ENCODE measurements at regions not wholly inside any gene's neighbourhood (a gene's known extent, or its start where the extent isn't known, plus 50 kb on each side); places are given as distances from the start of the nearest gene placed in this dataset.
"Not testable (repeated sequence)": the region's sequence is repeated elsewhere in the genome, so short reads cannot be mapped to it uniquely, and the experiment has no call there.

DNA sequence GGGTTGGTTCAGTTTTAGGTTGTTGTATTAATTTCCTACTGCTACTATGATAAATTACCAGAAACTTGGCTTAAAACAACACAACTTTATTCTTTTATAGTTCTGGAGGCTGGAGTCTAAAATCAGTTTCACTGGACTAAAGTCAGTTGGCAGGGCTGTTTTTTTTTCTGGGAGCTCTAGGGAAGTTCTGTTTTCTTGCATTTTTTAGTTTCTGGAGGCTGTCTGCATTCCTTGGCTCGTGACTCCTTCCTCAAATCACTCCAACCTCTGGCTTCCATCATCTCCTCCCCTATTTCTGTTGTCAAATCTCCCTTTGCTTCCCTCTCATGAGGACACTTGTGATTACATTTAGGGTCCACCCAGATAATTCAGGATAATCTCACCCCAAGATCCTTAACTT lies 51.3 kb upstream of the SUB1 start:
- DNase-seq (ENCODE audit: low read depth, low spot score) = no peak

DNA sequence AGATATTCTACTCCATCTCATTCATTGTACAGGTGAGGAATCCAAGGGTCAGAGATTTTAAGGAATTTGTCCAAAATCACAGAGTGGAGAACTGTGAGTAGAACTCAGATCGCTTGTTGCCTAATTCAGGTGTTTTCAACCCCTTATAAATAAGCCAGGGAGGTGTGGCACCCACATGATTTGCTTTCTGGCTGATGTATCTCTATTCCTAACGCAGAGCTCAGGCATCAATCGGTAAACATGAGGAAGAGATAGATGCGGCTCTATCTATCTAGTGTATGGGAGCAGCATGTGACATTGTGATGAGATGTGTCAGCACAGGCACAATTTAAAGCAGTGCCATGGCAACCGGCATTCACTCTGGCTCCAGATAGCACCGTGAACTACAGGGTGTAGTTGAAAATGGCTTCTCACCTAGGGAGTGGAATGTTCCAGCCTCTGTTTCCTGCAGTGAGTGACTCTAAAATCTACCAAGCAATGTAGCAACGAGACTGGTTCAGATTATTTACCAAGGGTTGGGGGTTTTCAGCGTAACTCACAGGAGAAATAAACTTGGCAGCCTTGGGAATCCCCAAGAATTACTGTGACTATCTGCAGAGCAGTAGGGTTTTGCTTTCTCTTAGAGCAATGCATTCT lies 53.4 kb upstream of the SUB1 start:
- peak; percentile 39 for DNase-seq (ENCODE audit: low read depth, low spot score)

DNA sequence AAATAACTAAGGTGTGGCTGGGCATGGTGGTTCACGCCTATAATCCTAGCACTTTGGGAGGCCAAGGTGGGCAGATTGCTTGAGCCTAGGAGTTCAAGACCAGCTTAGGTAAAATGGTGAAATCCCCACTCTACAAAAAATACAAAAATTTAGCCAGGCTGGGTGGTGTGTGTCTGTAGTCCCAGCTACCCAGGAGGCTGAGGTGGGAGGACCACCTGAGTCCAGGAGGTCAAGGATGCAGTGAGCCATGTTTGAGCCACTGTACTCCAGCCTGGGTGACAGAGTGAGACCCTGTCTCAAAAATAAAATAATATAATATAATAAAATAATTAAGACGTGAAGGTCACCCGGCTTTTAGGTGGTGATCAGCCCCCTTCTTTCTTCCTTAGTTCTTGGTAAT lies 58.0 kb upstream of the SUB1 start:
- DNase-seq (ENCODE audit: low read depth, low spot score) = not testable (repeated sequence)

DNA sequence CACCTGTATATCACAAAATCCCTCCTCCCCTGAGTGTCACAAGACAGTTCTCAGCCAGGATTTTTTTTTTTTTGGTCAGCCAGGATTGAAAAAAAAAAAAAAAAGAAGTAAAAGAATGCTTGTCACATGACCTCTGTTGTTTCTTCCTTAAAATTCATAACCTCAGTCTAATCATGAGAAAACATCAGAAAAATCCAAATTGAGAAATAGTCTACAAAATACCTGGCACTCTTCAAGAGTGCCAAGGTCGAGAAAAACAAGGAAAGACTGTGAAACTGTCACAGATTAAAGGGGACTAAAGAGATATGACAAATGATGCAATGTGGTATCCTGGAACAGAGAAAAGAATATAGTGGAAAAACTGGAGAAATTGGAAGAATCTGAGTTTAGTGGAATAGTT lies 58.5 kb upstream of the SUB1 start:
- DNase-seq (ENCODE audit: low read depth, low spot score) = no peak

DNA sequence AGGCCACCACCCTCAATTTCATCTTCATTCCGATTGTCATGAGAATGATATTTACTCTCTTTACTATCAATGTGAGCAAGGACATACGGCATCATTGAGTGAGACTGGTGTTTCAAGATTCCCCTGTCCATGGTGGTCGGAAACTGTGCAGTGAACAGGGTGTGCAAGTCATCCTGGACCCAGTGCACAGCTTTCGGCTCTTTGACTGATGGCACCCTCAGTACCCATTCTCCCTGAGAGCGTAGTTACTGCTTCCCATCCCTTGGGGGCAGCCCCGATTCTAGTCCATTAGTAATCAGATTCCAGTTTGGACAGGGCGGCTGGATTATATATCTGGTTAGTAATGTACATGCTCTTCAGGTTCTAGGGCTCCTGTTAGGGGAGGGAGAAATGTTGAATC lies 61.7 kb upstream of the SUB1 start:
- DNase-seq (ENCODE audit: low read depth, low spot score) = no peak

DNA sequence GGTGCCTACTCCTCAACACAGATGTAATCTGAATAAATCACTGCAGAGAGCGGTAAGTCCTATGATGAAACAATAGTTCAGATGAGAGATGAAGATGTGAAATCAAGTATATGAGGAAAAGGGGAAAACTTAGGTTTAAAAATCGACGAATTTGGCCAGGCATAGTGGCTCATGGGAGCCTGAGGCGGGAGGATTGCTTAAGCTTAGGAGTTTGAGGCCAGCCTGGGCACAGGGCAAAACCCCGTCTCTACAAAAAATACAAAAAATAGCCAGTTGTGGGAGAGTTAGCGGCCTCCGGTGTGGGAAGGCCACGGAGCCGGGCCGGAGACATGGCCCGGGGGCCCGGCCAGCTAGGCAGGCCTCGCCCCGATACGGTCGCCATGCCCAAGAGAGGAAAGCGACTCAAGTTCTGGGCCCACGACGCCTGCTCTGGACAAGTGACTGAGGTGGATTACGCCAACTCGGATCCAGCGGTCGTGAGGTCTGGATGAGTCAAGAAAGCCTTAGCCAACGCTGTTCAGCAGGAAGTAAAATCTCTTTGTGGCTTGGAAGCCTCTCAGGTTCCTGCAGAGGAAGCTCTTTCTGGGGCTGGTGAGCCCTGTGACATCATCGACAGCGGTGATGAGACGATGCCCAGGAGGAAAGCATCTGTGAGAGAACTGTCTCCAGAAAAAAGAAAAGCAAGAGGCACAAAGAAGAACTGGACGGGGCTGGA lies 62.8 kb upstream of the SUB1 start:
- DNase-seq (ENCODE audit: low read depth, low spot score) = peak; percentile 46

DNA sequence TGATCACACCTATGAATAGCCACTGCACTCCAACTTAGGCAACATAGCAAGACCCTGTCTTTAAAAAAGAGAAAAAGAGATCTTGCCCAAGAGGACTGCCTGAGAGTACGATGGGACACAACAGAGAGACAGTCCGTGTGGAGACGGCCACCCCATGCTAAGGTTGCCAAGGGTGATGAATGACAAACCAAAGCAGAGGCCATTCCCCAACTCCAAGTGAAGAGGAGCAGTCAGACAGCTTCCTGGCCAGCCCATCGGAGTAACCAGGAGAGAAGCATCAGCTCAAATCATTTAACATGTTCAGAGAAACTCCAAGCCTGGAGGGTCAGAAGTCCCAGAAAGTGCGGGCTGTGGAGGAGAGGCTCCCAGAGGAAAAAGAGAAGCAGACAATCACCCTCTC lies 63.9 kb upstream of the SUB1 start:
- DNase-seq (ENCODE audit: low read depth, low spot score) = no peak

DNA sequence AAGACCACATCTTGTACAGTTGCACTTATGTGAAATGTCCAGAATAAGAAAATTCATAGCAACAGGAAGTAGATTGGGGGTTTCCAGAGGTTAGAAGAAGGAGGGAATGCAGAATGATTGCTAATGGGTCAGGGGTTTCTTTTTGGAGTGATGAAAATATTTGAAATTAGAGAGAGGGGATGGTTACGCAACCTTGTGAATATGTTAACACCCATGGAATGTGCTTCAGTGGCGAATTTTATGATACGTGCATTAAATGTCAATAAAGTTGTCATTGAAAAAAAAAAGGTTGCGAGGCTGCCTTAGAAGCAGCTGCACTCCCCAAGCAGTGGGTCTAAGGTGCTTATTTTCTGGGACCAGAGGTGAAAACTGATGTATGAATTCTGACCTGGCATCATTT lies 64.4 kb upstream of the SUB1 start:
- no peak for DNase-seq (ENCODE audit: low read depth, low spot score)

DNA sequence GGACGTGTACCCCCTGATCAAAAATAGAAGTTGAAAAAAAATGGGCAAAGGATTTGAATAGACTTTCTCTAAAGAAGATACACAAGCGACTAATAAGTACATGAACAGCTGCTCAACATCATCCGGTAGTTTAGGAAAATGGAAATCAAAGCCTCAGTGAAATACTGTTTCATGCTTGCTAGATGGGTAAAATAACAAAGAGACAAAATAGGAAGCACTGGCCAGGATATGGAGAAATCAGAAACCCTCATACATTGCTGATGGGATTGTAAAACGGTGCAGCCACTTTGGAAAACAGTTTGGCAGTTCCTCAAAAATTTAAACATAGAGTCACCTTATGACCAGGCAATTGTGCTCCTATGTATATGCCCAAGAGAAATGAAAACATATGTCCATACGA lies 65.0 kb upstream of the SUB1 start:
- no peak for DNase-seq (ENCODE audit: low read depth, low spot score)

DNA sequence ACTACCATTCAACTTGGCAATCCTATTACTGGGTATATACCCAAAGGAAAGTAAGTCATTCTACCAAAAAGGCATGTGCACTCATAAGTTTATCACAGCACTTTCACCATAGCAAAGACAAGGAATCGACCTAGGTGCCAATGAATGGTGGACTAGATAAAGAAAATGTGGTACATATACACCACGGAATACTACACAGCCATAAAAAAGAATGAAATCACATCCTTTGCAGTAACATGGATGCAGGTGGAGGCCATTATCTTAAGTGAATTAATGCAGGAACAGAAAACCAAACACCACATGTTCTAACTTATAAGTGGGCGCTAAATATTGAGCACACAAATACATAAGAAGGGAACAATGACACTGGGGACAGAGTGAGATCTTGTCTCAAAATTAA lies 65.8 kb upstream of the SUB1 start:
- no peak for DNase-seq (ENCODE audit: low read depth, low spot score)

DNA sequence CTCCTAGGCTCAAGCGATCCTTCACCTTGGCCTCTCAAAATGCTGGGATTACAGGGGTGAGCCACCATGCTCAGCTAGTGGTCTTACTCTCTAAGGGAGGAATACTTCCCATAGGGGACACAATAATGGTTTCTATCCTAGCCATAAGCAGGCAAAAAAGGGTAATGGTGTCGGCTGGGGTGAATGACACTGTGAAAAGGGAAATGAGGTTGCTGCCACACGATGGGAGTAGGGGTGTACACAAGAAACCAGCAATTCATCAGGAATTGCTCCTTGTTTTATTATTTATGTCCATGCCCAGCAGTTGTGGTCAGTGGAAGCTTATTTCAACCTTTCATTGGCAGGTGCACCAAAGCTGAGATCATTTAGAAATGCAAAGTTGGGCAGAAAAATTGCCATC lies 70.3 kb upstream of the ZFR start:
- DNase-seq (ENCODE audit: low read depth, low spot score) = no peak

DNA sequence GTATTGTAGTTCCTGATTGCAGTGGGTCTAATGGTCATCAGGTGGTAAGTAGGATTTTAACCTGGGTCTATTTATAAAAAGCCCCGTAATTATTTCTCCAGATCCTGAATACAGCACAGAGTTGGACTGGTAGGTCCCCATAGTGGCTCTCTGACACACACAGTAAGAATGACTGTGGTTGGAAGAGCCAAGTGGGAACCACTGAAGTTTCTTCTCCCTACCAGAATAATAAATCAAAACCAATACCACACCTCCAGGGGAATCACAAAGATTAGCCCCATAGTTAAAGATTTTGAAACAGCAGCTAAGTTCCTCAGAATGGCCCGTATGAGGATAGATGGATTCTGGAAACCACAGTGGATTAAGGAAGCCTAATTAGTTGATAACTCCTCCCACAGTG lies 68.4 kb upstream of the ZFR start:
- DNase-seq (ENCODE audit: low read depth, low spot score) = no peak

DNA sequence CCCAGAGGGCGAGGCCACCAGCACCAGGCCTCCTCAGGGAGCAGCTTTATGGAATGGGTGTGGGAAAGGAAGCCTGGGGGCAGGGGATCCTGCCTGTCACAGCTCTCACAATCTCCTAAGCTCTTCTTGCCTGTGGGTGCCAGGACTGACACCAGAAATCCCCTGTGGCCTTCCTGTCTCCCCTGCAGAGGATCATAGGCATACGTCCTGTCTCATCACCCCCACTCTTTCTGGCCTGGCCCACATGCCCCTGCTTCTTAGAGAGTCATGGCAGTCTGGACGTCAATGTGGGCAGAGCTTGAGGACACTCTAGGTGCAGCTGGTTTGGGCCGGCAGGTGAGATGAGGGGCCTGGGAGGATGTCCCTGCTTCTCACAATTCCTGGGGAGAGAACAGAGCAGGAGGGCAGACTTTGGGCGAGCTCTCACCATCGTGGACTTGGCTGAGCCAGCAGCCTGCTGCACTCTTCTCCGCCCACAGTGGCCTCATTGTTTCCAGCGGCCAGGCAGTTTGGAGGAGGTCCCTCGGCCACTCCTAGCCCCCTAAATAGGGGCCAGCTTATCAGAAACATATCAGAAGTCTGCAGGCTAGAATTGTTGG lies 67.3 kb upstream of the ZFR start:
- no peak for DNase-seq (ENCODE audit: low read depth, low spot score)

DNA sequence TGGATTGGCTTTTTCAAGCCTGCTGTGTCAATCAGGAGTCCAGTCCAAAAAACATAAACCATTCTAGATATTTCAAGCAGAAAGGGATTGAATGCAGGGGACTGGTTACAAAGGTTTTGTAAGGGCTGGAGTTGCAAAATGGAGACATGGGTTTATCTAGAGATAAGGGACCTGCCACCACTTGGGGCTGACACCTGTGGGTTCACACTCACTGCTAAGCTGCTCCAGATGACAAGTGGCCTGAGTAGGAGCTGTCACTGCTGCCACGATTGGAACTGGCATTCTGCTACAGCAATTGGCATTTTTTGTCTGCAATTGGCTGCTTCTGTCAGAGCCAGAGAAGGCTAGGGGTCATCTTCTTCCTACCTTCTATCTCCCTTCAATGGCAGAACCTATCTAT lies 66.3 kb upstream of the ZFR start:
- DNase-seq (ENCODE audit: low read depth, low spot score) = no peak

DNA sequence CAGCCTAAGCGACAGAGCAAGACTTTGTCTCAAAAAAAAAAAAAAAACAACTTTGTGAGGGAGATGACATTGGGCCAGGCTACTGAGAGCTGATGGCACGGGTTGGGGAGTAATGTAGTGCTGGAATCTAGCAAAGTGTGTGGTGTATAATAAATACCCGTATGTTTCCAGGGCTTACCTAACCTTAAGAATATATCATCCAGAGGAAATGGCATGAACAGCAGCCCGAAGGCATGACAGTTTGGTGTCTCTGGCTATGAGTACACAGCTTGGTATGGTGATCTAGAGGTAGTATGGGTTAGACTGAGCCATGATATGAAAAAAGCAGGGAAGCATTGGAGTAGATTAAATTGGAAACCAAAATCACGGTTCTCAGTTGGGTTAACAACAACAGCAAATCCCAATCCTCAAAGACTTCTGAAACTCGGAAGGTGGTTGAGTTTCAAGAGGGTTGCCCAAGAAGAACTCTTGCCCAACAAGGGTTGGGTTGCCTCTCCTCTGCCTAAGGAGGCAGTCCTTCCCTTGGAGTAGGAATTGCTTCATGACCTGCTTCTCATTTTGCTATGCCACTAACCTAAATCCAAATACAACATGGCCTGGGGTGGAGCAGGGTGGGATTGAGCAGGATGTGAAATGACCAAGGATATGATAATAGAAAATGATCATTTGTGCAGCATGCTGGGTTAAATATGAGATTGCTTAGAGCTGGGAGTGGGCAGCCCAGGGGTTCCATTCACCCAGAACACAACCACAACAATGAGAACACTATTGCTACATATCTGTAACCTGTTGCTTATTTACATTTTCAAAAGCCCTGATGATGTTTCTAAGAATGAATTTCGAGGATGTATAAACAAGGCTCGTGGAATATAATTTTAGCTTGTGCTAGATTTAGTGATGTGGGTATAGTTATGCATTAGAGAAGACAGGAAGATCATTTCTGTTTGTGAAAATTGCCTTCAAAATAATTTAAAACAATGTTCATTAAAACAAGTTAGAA lies 64.6 kb upstream of the ZFR start:
- no peak for DNase-seq (ENCODE audit: low read depth, low spot score)

DNA sequence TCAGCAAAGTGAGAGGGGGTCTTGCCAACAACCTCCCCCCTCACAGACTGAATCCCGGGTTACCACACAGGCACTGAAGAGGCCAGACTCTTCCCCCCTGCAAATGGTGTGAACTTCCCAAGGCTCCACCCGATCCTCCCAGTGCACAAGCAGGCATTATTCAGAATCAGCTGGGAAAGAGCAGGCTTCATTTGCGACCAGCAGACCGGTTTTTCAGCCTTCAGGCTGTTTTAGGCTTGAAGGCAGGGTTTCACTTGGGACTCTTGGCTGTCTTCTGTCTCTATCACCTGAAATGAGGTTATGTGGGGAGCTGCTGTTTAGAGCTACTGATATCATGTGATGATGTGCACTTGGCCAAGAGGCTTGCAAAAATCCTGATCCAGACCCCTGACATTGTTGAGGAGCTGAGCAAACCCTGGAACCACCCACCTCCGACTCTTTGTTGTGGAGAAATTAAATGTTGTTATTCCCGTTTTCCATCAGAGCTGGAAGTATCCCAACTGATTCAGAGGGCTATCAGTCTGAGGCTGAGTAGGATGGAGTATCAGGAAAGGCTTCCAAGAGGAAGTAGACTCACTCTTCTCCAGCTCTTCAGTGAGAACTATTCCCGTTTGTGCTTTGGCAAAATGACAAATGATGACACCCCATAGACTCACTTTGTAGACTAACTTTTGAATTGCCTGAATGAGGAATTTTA lies 63.3 kb upstream of the ZFR start:
- peak; percentile 30 for DNase-seq (ENCODE audit: low read depth, low spot score)

DNA sequence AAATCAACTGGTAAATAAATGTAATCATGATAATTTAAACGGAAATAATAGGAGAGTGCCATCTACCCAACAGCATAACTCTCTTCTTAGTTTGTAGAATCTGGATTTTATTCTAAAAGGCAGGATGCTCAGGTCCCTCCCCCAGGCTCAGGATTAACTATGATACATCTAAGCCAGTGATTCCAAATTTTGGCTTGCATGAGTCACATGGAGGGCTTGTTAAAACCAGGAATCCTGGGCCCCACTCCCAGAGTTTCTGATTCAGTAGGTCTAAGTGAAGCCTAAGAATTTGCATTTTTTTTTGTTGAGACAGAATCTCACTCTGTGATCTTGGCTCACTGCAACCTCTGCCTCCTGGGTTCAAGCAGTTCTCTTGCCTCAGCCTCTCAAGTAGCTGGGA lies 62.3 kb upstream of the ZFR start:
- DNase-seq (ENCODE audit: low read depth, low spot score) = peak; percentile 67

DNA sequence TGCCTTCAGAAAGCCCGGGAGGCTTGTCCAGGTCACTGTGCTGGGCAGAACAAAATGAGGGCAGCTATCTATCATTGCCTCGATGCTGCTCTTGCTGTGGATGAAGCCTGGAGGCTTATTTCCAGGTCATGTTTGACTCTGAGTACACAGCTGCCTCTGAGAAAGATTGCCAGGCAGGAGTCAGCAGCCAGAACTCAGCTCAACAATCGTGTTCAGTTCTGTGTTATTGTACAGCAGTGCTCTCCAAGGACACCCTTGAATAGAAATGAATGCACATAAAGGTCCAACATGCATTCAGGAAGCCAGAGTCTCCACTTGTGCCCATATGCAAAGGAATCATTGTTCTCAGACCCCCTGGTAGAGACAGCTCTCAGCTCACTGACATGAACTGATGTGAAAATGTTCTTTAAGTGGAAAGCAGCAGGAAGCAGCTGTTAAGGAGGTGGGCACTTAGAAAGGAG lies 61.7 kb upstream of the ZFR start:
- peak; percentile 18 for DNase-seq (ENCODE audit: low read depth, low spot score)

DNA sequence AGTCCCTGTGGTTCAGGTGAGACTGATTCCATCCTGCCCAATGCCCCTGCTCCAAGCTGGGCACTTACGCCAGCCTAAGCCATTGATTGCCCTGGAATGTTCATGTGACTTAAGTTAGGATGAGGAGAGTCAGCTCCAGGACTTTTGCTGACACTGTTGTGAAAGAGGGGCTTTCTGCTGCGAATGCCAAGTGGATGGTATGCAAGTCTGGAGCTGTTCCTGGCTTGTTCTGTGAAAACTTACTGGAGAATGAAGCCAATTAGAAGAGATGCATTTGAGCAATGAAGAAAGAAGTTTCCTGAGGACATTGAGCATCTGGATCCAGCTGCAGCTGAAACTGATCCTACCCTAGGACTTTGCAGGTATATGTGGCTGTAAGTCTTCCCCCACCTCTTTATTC lies 61.2 kb upstream of the ZFR start:
- peak; percentile 50 for DNase-seq (ENCODE audit: low read depth, low spot score)

DNA sequence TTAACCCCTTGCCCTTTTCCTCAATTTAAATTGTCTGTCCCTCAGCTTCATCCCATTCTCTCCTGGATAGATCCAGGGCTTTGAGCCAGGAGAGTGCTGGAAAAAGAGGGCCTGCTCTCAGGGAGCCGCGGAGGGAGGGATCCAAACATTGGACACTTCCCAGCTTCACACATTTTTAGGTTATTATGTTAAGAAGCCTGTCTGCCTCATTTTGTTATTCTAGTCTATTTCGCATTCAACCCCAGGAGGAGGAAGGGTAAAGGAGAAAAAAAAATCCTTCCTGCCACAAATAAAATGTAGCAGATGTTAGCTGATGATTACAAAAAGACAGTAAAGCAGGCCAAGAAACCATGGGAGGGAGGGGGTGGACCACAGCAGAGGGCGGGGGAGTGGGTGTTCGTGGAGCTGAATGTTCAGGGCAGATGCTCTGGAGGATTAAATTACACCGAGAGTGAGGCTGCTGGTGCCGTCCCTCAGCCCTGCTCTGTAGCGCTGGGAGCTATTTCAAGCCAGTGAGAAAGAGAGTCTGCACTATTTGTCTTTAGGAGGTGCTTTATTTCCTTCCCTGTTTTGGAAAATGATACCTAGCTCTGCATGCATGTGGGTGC lies 60.6 kb upstream of the ZFR start:
- DNase-seq (ENCODE audit: low read depth, low spot score) = peak; percentile 71

Measured in astrocyte of the hippocampus (primary cell).